Naive thymus-derived CD8-positive, alpha-beta T cell (primary cell): ENCODE measurements at regions not wholly inside any gene's neighbourhood (a gene's known extent, or its start where the extent isn't known, plus 50 kb on each side); places are given as distances from the start of the nearest gene placed in this dataset.

ENCODE experiments used
- ATAC-seq, 2 donors: fragments of 150-1000 bp; cut with Tn5 transposase in 1 of 2; sonication (Bioruptor Pico), chemical (Tn5 transposase) in 1 of 2; 1 replicate in 1 of 2; 2 replicates in 1 of 2; pipeline ENCODE4 v1.10.0; 2021; ENCODE audit warnings: mild to moderate bottlenecking in 2 of 2, moderate library complexity in 2 of 2
- POLR2A ChIA-PET: fragments of 350-600 bp; sonication (Branson Sonifier 250); formaldehyde crosslinking; loops from one replicate; lab custom pipeline; 2021; ENCODE audit warnings: antibody characterized with exemption; lab: Charles Lee
- DNase-seq, 10 donors: peaks; one replicate each; pipeline versions ENCODE4 v3.0.0 to v3.0.0-alpha.2; 2020 to 2022
- H3K27ac Mint-ChIP-seq, 10 donors: one replicate each; pipeline ENCODE4 v1.8.0; 2020 to 2022; ENCODE audit warnings: mild to moderate bottlenecking in 10 of 10, mixed read lengths in 10 of 10, moderate library complexity in 4 of 10, inconsistent platforms in 1 of 10
- H3K27me3 Mint-ChIP-seq, 5 donors: one replicate each; pipeline ENCODE4 v1.8.0; 2021 to 2022; ENCODE audit warnings: mixed read lengths in 5 of 5
- H3K36me3 Mint-ChIP-seq, 3 donors: one replicate each; pipeline ENCODE4 v1.8.0; 2020 to 2022; ENCODE audit warnings: mixed read lengths in 3 of 3, mild to moderate bottlenecking in 2 of 3, inconsistent platforms in 1 of 3
- H3K4me1 Mint-ChIP-seq, 4 donors: one replicate each; pipeline ENCODE4 v1.8.0; 2021 to 2022; ENCODE audit warnings: mixed read lengths in 4 of 4
- H3K4me3 Mint-ChIP-seq, 10 donors: one replicate each; pipeline ENCODE4 v1.8.0; 2020 to 2022; ENCODE audit warnings: mild to moderate bottlenecking in 10 of 10, mixed read lengths in 10 of 10, moderate library complexity in 6 of 10, inconsistent platforms in 1 of 10
- H3K9me3 Mint-ChIP-seq, 9 donors: one replicate each; pipeline ENCODE4 v1.8.0; 2020 to 2022; ENCODE audit warnings: mixed read lengths in 9 of 9, mild to moderate bottlenecking in 3 of 9, inconsistent platforms in 1 of 9, moderate library complexity in 1 of 9

DNA sequence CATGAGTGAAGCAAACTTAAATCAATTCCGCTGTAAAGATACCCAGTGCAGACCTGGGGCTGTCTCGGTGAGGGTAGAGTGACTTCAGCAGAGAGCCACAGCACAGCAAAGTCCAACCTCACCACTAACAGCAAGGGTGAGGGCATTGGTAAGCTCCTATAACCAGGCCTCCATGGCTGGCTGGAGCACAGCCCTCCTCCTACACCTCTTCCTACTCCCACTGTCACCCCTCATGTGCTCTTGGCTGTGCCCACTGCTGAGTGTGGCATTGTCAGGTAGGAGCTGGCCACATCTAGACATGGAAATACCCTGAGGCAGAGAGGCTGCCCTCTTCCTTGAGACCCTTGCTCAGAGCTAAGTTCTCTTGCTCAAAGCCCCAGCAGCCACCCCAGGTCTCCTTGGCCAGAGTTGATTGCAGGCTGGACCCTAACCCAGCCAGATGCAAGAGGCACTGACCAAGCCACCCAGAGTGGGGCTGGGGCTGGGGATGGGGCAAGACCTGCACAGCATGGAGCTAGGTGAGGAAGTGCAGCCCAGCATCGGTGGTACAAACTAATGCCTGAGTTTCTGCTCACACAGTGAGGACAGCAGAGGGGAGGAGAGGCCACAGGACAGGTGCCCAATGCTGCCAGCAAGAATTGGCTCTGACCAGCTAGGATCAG is 77.6 kb upstream of the RAB6C start:
- no peak for ATAC-seq
- Mint-ChIP-seq H3K9me3 (peaks cover 0 to 5% (median 0%) of the 10 kb centered on the region in 9 donors), H3K27me3 (peaks cover 5 to 25% (median 8%) of the 10 kb centered on the region in 5 donors), H3K36me3 (no peaks in the 10 kb centered on the region), H3K27ac (no peak overlapping the region), H3K4me3 (no peak overlapping the region), H3K4me1 (peaks cover 0 to 2% (median 0%) of the 10 kb centered on the region in 4 donors)
- DNase-seq, result no peak
- POLR2A ChIA-PET, result no interaction called here

DNA sequence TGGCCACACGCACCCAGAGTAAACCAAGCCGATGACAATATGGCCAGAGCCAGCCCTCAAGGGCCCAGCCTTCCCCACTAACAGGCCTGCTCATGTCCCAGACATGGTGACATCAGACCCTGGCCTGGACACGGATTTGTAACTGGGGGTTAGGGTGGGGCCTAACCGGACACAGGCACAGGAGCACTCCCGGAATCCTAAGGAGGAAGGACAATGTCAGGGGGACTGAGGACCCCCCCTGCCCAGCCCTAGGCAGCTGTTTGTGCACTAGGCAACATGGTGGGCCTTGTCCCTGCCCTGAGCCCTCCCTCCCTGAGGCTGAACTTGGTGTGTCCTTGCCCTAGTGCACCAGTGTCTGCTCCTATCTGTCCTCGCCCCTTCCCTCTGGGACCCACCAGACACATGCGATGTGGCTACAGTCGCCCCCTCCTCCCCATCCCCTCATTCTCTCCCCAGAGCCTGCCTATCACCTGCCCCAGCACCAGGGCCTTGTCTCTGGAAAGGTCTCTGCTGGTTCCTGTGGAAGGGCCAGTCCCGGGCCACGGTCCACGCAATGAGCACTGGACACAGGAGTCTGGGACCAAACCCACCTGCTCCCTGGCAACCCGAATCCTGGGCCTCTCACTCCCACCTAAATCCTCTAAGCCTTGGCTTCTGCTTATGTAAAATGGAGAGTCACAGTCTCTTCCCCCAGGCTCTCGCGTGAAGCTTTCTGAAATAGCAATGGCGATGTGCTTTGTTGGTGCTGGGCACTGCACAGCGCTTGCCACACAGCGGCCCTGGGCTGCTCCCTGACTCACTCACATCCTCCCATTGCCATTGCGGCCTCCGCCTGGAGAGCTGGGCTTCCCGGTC is 76.5 kb upstream of the RAB6C start:
- Mint-ChIP-seq H3K36me3 (no peaks in the 10 kb centered on the region), H3K4me3 (no peak overlapping the region), H3K27me3 (peaks cover 3 to 23% (median 4%) of the 10 kb centered on the region in 5 donors), H3K9me3 (peaks cover 0 to 5% (median 0%) of the 10 kb centered on the region in 9 donors), H3K27ac (no peak overlapping the region), H3K4me1 (peaks cover 0 to 2% (median 0%) of the 10 kb centered on the region in 4 donors)
- ATAC-seq, result no peak
- no peak for DNase-seq
- POLR2A ChIA-PET, result no interaction called here

DNA sequence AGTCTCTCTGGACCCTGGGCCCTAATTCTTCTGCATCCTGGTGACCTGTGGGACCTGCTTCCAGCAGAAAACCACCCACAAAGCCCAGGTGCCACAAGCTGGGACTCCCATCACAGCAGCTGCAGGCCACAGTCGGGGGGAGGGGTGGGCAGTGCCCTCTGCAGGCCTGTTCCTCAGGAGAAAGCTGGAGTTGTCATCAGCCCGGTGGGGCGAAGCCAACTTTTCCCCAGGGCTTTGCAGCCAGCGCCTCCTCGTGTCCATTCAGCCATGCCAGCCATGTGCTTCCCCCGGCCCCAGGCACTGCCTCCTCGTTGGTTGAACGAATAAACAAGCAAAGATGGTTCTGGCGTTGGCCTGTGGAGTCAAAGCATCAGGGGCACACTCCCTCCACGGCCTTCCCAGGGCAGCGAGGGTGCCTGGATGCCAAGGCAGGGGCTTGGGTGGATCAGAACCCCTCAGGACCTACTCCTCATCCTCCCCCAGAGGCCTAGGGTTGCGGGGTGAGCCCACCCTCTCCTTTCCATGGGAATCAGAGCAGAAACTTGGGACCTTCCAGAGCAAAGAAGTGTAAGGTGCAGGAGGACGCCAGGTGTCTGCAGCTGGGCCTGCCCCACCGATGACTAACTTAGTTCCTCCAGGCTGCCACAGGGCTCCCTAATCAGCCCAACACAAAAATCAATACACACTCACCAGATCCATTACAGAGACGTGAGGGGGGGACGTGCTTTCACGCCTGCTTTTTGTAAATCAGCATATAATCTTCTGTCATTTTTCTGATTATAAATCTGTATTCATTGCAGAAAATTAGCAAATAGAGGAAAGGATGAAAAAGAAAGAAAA is 75.7 kb upstream of the RAB6C start:
- H3K4me3 Mint-ChIP-seq, result no peak overlapping the region
- peaks cover 0 to 2% (median 0%) of the 10 kb centered on the region in 4 donors for H3K4me1 Mint-ChIP-seq
- POLR2A ChIA-PET, result no interaction called here
- ATAC-seq (no peak), DNase-seq (no peak)
- peaks cover 0 to 2% (median 0%) of the 10 kb centered on the region in 9 donors for H3K9me3 Mint-ChIP-seq
- peaks cover 0 to 23% (median 4%) of the 10 kb centered on the region in 5 donors for H3K27me3 Mint-ChIP-seq
- H3K27ac Mint-ChIP-seq, result no peak overlapping the region
- H3K36me3 Mint-ChIP-seq, result no peaks in the 10 kb centered on the region

DNA sequence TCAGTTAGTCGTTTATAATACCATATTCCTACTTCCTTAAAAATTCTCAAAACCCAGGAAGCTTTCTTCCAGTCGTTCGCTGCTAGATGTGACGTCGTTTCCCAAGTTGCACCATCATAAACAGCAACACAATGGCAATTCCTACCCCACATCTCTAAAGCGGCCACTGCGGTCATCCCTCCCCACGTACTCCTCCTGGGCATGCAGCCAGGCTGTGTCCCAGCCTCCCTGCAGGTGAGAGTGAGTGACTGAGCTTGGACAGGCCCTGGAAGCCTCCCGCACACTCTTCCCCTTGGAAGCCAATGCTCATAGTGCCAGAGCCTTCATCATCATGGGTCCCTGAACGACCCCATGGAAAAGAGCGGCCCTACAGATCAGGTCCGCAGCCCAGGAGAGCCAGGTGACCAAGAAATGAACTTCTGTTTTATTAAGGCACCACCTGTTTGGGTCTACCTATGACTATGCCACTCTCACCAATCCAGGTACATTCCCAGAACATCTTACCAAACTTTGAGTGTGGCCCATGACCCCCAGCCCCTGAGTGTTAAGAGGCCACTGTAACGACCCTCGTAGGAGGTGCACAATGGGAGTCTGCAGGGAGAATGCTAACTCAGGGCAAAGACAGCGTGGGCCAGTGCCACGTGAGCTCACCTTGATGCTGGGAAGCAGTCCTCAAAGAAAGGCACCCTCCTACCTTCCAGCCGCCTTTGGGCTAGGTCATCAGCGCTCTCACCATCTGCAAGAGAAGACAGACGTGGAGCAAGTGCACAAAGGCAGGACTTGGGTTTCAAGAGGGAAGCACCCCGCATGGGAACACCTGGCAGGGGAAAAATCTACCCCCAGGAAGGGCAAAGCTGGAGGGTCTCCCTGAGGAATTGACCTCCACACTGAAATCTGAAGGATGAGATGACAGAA is 74.7 kb upstream of the RAB6C start:
- Mint-ChIP-seq H3K4me3 (no peak overlapping the region), H3K27me3 (peaks cover 0 to 23% (median 3%) of the 10 kb centered on the region in 5 donors), H3K36me3 (no peaks in the 10 kb centered on the region), H3K4me1 (peaks cover 0 to 2% (median 0%) of the 10 kb centered on the region in 4 donors), H3K27ac (no peak overlapping the region), H3K9me3 (no peaks in the 10 kb centered on the region)
- POLR2A ChIA-PET, result no interaction called here
- DNase-seq (no peak), ATAC-seq (no peak)

DNA sequence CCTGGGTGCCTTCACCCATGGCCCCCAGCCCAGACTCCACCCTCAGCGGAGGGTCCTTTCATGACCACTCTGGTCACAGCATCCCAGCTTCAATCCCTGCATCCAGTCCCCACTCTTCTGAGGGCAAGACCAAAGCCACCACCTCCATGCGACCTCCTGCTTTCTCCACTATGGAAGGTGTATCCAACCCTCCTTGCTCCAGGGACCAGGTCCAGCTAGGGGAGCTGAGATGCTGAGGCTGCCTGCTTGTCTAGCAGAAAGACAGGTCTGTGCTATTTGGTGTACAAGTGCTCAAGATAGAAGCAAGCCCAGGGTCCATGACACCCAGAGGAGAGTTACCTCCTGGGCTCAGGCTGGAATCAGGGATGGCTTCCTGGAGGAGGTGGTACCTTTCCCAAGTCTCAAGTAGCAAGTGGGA is 73.8 kb upstream of the RAB6C start:
- ATAC-seq, result no peak
- Mint-ChIP-seq H3K9me3 (no peaks in the 10 kb centered on the region), H3K27ac (peak overlapping the region in 1 of 10 donors; percentile 51), H3K27me3 (peaks cover 0 to 23% (median 3%) of the 10 kb centered on the region in 5 donors), H3K4me1 (no peaks in the 10 kb centered on the region), H3K36me3 (no peaks in the 10 kb centered on the region), H3K4me3 (no peak overlapping the region)
- DNase-seq, result no peak
- POLR2A ChIA-PET, result no interaction called here

DNA sequence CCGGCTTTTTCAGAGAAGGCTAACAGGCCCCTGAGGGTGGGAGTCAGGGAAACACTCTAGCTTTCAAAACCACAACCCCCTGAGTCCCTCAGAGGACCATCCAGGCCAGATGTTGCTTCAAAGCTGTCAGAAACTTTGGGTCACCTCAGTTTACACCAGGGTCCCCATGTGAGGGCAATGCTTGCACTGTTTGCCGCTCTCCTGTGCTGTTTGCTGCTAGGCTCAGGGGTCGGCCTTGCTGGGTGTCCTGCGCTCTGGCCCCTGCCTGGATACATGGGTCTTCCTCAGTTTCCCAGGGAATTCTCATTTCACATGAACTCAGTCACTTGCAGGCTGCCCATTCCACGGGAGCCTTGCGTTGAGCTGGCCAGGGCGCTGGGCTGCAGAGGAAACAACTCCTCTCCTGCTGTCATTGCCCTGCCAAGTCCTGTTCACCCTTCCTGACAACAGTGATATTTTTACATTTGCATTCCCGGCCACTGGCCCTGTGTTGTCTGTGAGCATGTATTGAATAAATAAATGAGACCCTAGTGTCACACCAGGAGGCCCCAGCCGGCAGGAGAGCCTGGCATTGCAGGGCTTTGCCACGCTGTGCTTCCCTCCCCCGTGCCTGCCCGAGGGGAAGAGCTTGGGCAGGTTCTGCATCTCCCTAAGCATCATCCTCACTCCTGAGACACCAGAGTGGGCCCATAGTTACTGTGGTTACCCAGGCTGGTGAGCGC is 73.2 kb upstream of the RAB6C start:
- Mint-ChIP-seq H3K4me3 (no peak overlapping the region), H3K27ac (no peak overlapping the region), H3K9me3 (no peaks in the 10 kb centered on the region), H3K27me3 (peaks cover 0 to 23% (median 3%) of the 10 kb centered on the region in 5 donors), H3K36me3 (no peaks in the 10 kb centered on the region), H3K4me1 (no peaks in the 10 kb centered on the region)
- peak in 1 of 10 donors; percentile 6 for DNase-seq
- POLR2A ChIA-PET, result no interaction called here
- ATAC-seq, result no peak

DNA sequence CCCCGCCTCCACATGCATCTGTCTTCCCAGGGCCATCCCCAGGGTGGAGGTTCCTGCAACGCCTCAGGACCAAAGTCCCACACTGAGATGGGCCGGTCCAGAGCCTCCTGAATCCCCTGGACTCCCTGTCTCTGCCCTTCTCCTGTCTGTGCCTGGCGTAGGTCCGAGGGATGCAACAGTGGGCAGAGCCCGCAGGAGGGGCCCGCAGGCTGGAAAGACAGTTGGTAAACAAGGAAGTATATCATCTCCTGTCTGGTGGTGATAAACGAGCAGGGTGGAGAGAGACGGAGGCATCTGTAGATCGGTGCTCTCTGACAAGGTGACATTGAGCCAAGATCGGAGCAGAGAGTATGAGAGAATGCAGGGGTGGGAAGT is 72.6 kb upstream of the RAB6C start:
- Mint-ChIP-seq H3K27ac (no peak overlapping the region), H3K36me3 (no peaks in the 10 kb centered on the region), H3K4me3 (no peak overlapping the region), H3K9me3 (no peaks in the 10 kb centered on the region), H3K27me3 (peaks cover 0 to 23% (median 3%) of the 10 kb centered on the region in 5 donors), H3K4me1 (no peaks in the 10 kb centered on the region)
- DNase-seq (no peak), ATAC-seq (no peak)
- POLR2A ChIA-PET, result no interaction called here

DNA sequence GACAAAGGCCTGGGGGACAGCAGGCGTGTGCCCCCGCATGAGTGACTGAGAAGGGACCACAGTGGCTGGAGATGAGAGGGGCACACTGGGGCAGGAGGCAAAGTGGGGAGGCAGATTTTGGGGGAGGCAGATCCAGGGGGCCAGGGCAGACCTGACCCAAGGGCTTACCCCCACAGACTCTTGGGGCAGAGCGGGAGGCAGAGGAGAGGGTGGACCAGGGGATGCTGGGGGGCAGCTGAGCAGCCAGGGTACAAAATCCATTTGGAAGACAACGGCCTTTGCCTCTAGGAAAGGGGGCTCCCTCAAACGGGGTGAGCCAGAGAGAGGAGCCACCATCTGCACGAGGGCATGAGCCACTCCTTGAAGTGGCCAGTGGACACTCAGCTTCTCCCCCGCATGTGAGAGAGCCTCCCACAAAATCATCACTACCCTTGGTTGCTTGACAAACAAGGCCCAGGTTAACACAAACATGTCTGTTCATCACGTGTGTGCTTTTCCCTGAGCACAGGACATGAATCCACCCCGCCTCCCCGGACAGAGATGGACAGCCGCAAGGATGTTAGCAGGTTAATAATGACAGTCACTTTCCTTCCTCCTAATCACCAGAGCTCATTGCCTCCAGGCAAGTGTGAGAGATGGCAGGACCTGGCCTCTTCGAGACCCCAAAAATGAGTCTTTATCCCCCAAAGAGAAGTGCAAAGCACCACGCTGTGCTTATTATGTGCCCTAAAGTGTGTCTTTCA is 72.0 kb upstream of the RAB6C start:
- POLR2A ChIA-PET, result no interaction called here
- ATAC-seq (no peak), DNase-seq (no peak)
- Mint-ChIP-seq H3K27ac (no peak overlapping the region), H3K4me3 (no peak overlapping the region), H3K27me3 (peaks cover 0 to 23% (median 3%) of the 10 kb centered on the region in 5 donors), H3K9me3 (no peaks in the 10 kb centered on the region), H3K36me3 (no peaks in the 10 kb centered on the region), H3K4me1 (no peaks in the 10 kb centered on the region)

DNA sequence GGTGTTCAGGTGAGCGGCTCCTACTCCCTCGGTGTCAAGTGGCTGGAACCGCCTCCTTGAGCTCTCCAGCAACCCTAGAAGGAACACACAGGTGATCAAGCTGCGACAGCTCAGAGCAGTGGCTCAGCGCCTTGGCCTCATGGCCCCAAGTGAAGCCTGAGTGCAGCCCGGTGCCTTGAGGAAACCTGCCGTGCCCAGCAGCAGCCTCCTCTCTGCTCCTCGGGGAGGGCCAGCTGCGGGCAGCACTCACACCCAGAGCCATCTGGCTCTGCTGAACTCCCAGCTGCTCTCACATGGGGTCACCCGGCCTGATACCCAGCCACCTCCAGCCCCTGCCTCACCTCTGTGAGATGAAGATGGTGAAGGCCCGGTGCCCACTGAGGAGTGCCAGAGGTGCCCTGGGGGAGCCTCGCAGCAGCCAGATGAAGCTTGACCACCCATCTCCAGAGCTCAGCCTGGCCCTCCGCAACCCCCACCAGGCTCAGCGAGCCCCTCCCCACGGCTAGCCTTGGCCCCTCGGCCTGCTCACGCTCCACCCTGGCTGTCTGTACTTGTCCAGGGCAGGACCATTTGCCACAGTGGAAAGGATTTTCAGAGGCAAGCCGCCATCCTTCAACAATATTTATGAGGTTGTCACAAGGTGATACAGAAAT is 70.6 kb upstream of the RAB6C start:
- H3K27ac Mint-ChIP-seq, result no peak overlapping the region
- no peaks in the 10 kb centered on the region for H3K4me1 Mint-ChIP-seq
- H3K4me3 Mint-ChIP-seq, result no peak overlapping the region
- no peaks in the 10 kb centered on the region for H3K36me3 Mint-ChIP-seq
- peaks cover 0 to 23% (median 10%) of the 10 kb centered on the region in 5 donors for H3K27me3 Mint-ChIP-seq
- DNase-seq (no peak), ATAC-seq (no peak)
- POLR2A ChIA-PET, result no interaction called here
- H3K9me3 Mint-ChIP-seq, result no peaks in the 10 kb centered on the region

DNA sequence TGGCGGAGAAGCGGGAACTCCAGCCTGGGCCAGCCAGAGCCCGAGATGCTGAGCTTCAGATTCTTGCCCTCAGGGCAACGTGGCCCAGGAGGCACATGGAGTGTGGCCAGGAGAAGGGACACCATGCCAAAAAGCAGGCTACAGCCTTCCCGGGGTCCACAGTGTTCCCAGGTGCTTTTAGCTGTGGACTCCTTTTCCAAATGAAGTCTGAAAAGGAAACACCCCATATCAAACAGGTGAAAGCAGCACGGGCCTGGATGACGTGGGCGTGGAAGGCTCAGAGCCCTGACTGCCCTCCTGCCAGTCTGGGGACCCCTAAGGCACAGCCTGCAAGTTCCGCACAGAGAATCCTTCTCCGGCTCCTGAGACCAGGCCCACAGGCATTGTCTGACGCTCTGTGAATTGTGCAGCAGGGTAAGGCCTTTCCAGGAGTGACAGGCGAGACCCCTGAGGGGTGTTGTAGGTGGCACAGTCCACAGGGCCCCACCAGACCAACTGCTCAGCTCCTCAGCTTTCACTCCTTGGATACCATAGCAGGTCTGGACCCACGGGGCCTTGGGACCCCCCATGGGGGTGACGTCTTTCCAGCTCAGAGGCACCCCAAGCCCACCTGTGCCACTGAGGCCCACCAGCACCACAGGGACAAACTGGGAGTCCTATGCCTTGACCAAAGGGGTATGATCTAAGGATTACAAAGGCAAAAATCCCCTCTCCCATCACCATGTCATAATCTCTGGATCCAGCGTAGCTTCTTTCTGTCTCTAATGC is 69.6 kb upstream of the RAB6C start:
- ATAC-seq, result no peak
- peaks cover 0 to 2% (median 0%) of the 10 kb centered on the region in 9 donors for H3K9me3 Mint-ChIP-seq
- no peak overlapping the region for H3K4me3 Mint-ChIP-seq
- H3K4me1 Mint-ChIP-seq, result no peaks in the 10 kb centered on the region
- H3K27me3 Mint-ChIP-seq, result peaks cover 0 to 25% (median 11%) of the 10 kb centered on the region in 5 donors
- POLR2A ChIA-PET, result no interaction called here
- no peak overlapping the region for H3K27ac Mint-ChIP-seq
- H3K36me3 Mint-ChIP-seq, result no peaks in the 10 kb centered on the region
- DNase-seq, result no peak
